ENCODE measurements at regions not wholly inside any gene's neighbourhood (a gene's known extent, or its start where the extent isn't known, plus 50 kb on each side); places are given as distances from the start of the nearest gene placed in this dataset.

DNA sequence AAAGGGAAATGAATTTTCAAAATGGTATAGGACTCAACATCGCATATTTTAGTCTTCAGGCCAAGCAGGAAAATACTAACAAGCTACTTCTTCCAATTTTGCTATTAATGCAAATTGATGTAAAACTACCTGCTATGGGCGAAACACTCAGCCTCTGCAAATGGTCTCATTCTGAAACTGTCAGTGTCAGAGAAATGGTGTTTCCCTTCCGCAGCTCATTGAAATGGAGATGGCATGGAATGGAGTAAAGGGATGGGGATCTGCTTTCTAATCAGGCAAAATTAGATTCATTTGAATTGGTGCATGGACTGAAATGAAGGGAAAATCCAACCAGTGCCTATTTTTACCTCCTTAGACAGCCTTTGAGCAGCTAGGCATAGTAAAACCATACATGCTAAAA, 80.4 kb upstream of the EEA1 start:
- CTCF ChIA-PET: interaction anchor here (1.4 to 3.5 kb wide), 7 partner anchors 21 to 410 kb away, joined by 3 to 20 read pairs (median 5); no protein-coding TSS in a partner anchor
- TF ChIP-seq, protein P1, sequence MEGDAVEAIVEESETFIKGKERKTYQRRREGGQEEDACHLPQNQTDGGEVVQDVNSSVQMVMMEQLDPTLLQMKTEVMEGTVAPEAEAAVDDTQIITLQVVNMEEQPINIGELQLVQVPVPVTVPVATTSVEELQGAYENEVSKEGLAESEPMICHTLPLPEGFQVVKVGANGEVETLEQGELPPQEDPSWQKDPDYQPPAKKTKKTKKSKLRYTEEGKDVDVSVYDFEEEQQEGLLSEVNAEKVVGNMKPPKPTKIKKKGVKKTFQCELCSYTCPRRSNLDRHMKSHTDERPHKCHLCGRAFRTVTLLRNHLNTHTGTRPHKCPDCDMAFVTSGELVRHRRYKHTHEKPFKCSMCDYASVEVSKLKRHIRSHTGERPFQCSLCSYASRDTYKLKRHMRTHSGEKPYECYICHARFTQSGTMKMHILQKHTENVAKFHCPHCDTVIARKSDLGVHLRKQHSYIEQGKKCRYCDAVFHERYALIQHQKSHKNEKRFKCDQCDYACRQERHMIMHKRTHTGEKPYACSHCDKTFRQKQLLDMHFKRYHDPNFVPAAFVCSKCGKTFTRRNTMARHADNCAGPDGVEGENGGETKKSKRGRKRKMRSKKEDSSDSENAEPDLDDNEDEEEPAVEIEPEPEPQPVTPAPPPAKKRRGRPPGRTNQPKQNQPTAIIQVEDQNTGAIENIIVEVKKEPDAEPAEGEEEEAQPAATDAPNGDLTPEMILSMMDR (IDR thresholded peaks at IDR 0.05; ENCODE audit: insufficient read depth, low read length, missing control alignments): no peak
- no peak for DNase-seq (ENCODE audit: low read depth, low spot score)
- POLR2A ChIA-PET: no interaction called here
- no peak overlapping the region for H3K4me3 ChIP-seq (ENCODE audit: low read depth, low read length)

DNA sequence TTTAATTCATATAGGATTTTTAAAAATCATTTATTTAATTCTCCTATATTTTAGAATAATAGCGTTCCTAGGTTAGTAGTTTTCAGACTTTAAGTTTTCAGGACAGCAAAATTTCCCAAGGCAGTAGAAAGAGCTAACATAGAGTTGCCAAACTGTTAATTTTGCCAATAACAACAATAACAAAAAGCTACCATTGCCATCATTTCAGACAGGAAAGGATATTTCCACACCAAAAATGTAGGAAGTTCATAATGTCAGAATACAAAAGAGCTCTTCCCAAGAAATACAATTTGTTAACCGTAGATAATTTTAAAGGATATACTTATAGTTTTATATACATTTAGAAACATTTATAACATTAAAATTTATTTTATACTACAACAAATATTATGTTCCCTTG, 81.4 kb upstream of the EEA1 start:
- ChIA-PET POLR2A (no interaction called here), CTCF (interaction anchor here (0.8 to 2.3 kb wide), 5 partner anchors 18 to 386 kb away, joined by 3 to 9 read pairs (median 4); no protein-coding TSS in a partner anchor)
- no peak for DNase-seq (ENCODE audit: low read depth, low spot score)
- H3K4me3 ChIP-seq (ENCODE audit: low read depth, low read length): no peak overlapping the region
- TF ChIP-seq, protein P1 (IDR thresholded peaks at IDR 0.05; ENCODE audit: insufficient read depth, low read length, missing control alignments): no peak

DNA sequence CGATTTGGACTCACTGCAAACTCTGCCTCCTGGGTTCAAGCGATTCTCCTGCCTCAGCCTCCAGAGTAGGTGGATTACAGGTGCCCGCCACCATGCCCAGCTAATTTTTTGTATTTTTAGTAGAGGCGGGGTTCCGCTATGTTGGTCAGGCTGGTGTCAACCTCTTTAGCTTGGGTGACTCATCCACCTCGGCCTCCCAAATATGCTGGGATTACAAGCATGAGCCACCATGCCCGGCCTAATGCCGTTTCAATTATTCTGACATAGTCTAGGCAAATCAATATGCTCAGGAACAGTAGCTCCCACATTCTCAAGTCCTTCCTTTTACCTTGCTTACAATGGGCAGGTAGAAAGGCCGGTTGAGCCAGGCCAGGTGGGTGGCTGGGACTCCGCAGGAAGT, 82.0 kb upstream of the EEA1 start:
- CTCF ChIA-PET: interaction anchor here (1.1 to 2.3 kb wide), 3 partner anchors 19 to 386 kb away, joined by 3 to 9 read pairs (median 5); no protein-coding TSS in a partner anchor
- POLR2A ChIA-PET: no interaction called here
- H3K4me3 ChIP-seq (ENCODE audit: low read depth, low read length): no peak overlapping the region
- DNase-seq (ENCODE audit: low read depth, low spot score): no peak
- TF ChIP-seq, protein P1 (IDR thresholded peaks at IDR 0.05; ENCODE audit: insufficient read depth, low read length, missing control alignments): no peak

DNA sequence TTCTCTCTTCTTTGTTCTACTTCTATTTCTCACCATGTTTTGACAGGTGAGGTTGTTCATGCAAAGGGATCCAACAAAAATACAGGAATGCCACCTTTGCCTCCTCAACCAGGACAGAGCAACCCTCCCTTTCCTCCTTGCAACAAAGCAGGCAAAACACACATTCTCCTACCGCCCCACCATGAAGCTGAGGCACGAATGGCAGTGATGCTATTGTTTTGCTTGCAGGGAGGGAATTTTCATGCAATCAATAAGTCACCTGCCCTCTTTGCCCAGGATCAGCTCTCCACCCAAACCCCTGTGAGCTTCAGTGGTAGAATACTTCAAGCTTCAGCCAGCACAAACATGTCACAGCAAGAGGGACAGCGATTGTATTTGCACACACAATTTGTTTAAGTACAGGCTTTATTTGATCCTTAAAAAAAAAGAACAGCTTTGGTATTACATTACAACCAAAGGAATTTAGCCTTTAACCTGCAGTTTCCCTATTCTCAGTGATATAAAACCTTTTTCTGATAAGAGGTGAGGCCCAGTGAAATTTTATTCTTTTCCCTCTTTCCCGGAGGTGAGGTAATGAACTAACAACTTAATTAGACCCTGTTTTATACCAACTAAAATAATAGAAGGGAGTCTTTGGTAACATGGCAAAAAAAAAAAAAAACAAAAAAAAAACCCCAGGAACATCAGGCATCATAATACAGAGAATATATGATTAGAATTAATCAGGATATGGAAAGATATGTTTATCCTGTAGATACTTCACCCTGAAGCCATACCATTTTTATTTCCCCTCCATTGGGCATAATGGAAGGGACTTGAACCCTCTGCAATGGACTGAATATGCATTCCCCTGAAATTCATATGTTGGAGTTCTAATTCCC, 87.0 kb upstream of the EEA1 start:
- ChIA-PET POLR2A (no interaction called here), CTCF (interaction anchor here (1.7 to 2.6 kb wide), 5 partner anchors 10 to 404 kb away, joined by 4 to 12 read pairs (median 5); no protein-coding TSS in a partner anchor)

DNA sequence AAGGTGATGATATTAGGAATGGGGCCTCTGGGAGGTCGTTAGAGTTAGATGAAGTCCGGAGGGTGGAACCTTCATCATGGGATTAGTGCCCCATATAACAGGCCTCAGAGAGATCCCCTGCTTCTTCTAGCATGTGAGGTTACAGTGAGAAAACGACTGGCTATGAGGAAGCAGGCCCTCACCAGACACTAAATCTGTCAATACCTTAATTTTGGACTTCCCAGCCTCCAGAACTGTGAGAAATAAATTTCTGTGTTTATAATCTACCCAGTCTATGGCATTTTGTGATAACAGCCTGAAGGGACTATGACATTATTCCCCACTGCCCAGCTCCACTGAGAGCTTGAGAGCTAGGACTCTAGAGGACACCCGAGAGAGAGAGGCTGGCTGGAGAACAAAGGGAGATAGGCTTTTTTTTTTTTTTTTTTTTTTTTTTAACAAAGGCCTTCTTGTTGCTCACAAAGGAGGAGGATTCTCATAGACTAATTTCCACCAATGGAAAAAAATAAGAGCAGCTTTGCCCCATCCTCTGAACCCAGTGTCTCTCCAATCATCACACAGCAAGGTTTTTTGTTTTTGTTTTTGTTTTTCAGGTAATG, 87.8 kb upstream of the EEA1 start:
- TF ChIP-seq, protein P1 (IDR thresholded peaks at IDR 0.05; ENCODE audit: insufficient read depth, low read length, missing control alignments): no peak
- CTCF ChIA-PET: interaction anchor here (0.7 to 2.6 kb wide), 4 partner anchors 9 to 403 kb away, joined by 3 to 12 read pairs (median 4); no protein-coding TSS in a partner anchor
- POLR2A ChIA-PET: interaction anchor here (0.5 kb wide), 1 partner anchor 392 kb away, joined by 3 read pairs; no protein-coding TSS in a partner anchor
- DNase-seq (ENCODE audit: low read depth, low spot score): no peak
- no peak overlapping the region for H3K4me3 ChIP-seq (ENCODE audit: low read depth, low read length)

More for the DNA sequence above, 87.0 kb upstream of the EEA1 start:
- H3K4me3 ChIP-seq (ENCODE audit: low read depth, low read length): no peak overlapping the region
- TF ChIP-seq, protein P1 (IDR thresholded peaks at IDR 0.05; ENCODE audit: insufficient read depth, low read length, missing control alignments): no peak
- DNase-seq (ENCODE audit: low read depth, low spot score): no peak

DNA sequence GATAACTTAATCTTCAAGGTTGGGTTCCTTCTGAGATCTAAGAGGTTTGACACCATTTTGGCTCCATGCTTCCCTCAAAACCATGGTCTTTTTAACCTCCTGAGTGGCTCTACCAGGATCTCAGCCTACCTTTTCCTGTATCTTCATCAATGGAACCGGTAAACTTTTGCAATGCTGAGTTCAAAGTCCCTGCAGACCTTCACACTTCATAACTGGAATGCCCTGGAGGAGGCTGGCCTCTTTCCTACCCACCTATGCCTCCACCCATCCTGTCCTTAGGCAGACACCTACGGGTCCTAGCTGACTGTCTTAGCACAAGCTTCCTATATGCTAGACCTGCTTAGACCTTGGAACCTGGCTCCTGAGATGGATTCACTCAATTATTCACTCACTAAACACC, 89.5 kb upstream of the EEA1 start:
- ChIA-PET POLR2A (no interaction called here), CTCF (interaction anchor here (1.3 to 2.1 kb wide), 3 partner anchors 362 to 379 kb away, joined by 4 to 8 read pairs (median 5); no protein-coding TSS in a partner anchor)
- TF ChIP-seq, protein P1 (IDR thresholded peaks at IDR 0.05; ENCODE audit: insufficient read depth, low read length, missing control alignments): no peak

More for the DNA sequence above, 89.5 kb upstream of the EEA1 start:
- DNase-seq (ENCODE audit: low read depth, low spot score): no peak
- H3K4me3 ChIP-seq (ENCODE audit: low read depth, low read length): no peak overlapping the region

All from AG04449 (cell line).